NOMO-1 treated with dmso at 0.1 percent for 144 hours (cell line): ENCODE measurements at regions not wholly inside any gene's neighbourhood (a gene's known extent, or its start where the extent isn't known, plus 50 kb on each side); places are given as distances from the start of the nearest gene placed in this dataset.
"Not testable (repeated sequence)": the region's sequence is repeated elsewhere in the genome, so short reads cannot be mapped to it uniquely, and the experiment has no call there.

Experiments used
- DNase-seq: peaks from one replicate; lab custom pipeline; 2025; ENCODE audit not compliant: unreplicated experiment; lab: John Stamatoyannopoulos, UW

GRCh38 chr7:29696402-29696801 is 109.9 kb upstream of the WIPF3 start:
- DNase-seq: not testable (repeated sequence)

- not testable (repeated sequence) for DNase-seq
Measured at GRCh38 chr7:29699723-29700122, 106.6 kb upstream of the WIPF3 start.

- not testable (repeated sequence) for DNase-seq
Measured at GRCh38 chr7:29701540-29701939, 104.8 kb upstream of the WIPF3 start.

GRCh38 chr7:29703830-29704229 is 102.5 kb upstream of the WIPF3 start:
- not testable (repeated sequence) for DNase-seq

GRCh38 chr7:29709002-29709401 is 97.3 kb upstream of the WIPF3 start:
- not testable (repeated sequence) for DNase-seq

- DNase-seq: not testable (repeated sequence)
Measured at GRCh38 chr7:29723127-29723526, 83.2 kb upstream of the WIPF3 start.

GRCh38 chr7:29723599-29723998 is 82.7 kb upstream of the WIPF3 start:
- DNase-seq: no peak

- DNase-seq: not testable (repeated sequence)
Measured at GRCh38 chr7:29729534-29730165, 76.7 kb upstream of the WIPF3 start.

- no peak for DNase-seq
Measured at GRCh38 chr7:29734246-29734731, 72.0 kb upstream of the WIPF3 start.

GRCh38 chr7:29747645-29748245 is 58.6 kb upstream of the WIPF3 start:
- not testable (repeated sequence) for DNase-seq

- DNase-seq: no peak
Measured at GRCh38 chr7:29748286-29749099, 57.8 kb upstream of the WIPF3 start.

GRCh38 chr7:29749701-29750321 is 56.5 kb upstream of the WIPF3 start:
- DNase-seq: no peak

GRCh38 chr7:29750373-29750940 is 55.9 kb upstream of the WIPF3 start:
- DNase-seq: not testable (repeated sequence)

GRCh38 chr7:29751012-29751411 is 55.3 kb upstream of the WIPF3 start:
- DNase-seq: not testable (repeated sequence)

- DNase-seq: no peak
Measured at GRCh38 chr7:29754874-29755490, 51.3 kb upstream of the WIPF3 start.
